Keratinocyte (primary cell): ENCODE measurements at regions not wholly inside any gene's neighbourhood (a gene's known extent, or its start where the extent isn't known, plus 50 kb on each side); places are given as distances from the start of the nearest gene placed in this dataset.

Source experiments
- DNase-seq: peaks from one replicate; pipeline ENCODE4 v3.0.0-alpha.2; 2011; ENCODE audit warnings: low read depth, missing footprints, low spot score
- FAIRE-seq: peaks from 2 replicates; lab custom pipeline; 2011; peaks lifted over from hg19 to GRCh38; lab: Jason Lieb, UNC
- H2AFZ ChIP-seq: 2 replicates; pipeline ENCODE4 v1.6.0; 2012; ENCODE audit warnings: low read length, control low read depth, inconsistent platforms; ENCODE audit not compliant: control insufficient read depth
- H3K27ac ChIP-seq: 2 replicates; pipeline ENCODE4 v1.5.1; 2011; ENCODE audit warnings: low read length; ENCODE audit not compliant: control insufficient read depth, insufficient read depth
- H3K27me3 ChIP-seq: 3 replicates; pipeline ENCODE4 v1.6.0; 2011; ENCODE audit warnings: low read length; ENCODE audit not compliant: control insufficient read depth, insufficient read depth; ENCODE audit errors: extremely low read depth
- H3K36me3 ChIP-seq, 2 experiments: 2 replicates in 1 of 2; 3 replicates in 1 of 2; pipeline ENCODE4 v1.5.1; 2011; ENCODE audit warnings: low read length in 2 of 2, mild to moderate bottlenecking in 1 of 2; ENCODE audit not compliant: control insufficient read depth in 2 of 2, insufficient read depth in 2 of 2; ENCODE audit errors: extremely low read depth in 1 of 2
- H3K4me1 ChIP-seq: 3 replicates; pipeline ENCODE4 v1.5.1; 2011; ENCODE audit warnings: low read length; ENCODE audit not compliant: control insufficient read depth, insufficient read depth; ENCODE audit errors: extremely low read depth
- H3K4me2 ChIP-seq: 3 replicates; pipeline ENCODE4 v1.6.0; 2011; ENCODE audit warnings: low read depth, low read length; ENCODE audit not compliant: control insufficient read depth, insufficient read depth; ENCODE audit errors: extremely low read depth
- H3K4me3 ChIP-seq, 3 experiments: fragments of 200-600 bp in 1 of 3; sonication (generic) in 1 of 3; 2 replicates in 2 of 3; 3 replicates in 1 of 3; pipeline ENCODE4 v1.5.1; 2011 to 2016; ENCODE audit warnings: low read length in 3 of 3, mild to moderate bottlenecking in 3 of 3, control low read depth in 2 of 3, inconsistent platforms in 1 of 3, low read depth in 1 of 3, mixed read lengths in 1 of 3, mixed run types in 1 of 3, moderate library complexity in 1 of 3; ENCODE audit not compliant: control insufficient read depth in 2 of 3, insufficient read depth in 2 of 3; ENCODE audit errors: extremely low read depth in 1 of 3
- H3K79me2 ChIP-seq: 2 replicates; pipeline ENCODE4 v1.6.0; 2012; ENCODE audit warnings: low read length; ENCODE audit not compliant: control insufficient read depth, insufficient read depth
- H3K9ac ChIP-seq: 3 replicates; pipeline ENCODE4 v1.6.0; 2011; ENCODE audit warnings: low read length; ENCODE audit not compliant: control insufficient read depth, insufficient read depth; ENCODE audit errors: extremely low read depth
- H3K9me1 ChIP-seq: 3 replicates; pipeline ENCODE4 v1.6.0; 2011; ENCODE audit warnings: low read length; ENCODE audit not compliant: control insufficient read depth, insufficient read depth; ENCODE audit errors: extremely low read depth
- H3K9me3 ChIP-seq: 2 replicates; pipeline ENCODE4 v1.5.1; 2012; ENCODE audit warnings: low read depth, low read length; ENCODE audit not compliant: control insufficient read depth
- H4K20me1 ChIP-seq: 3 replicates; pipeline ENCODE4 v1.6.0; 2011; ENCODE audit warnings: low read length; ENCODE audit not compliant: control insufficient read depth, insufficient read depth; ENCODE audit errors: extremely low read depth
- EZH2 ChIP-seq: IDR thresholded peaks from one replicate; pipeline ENCODE4 v1.6.1; 2012; ENCODE audit warnings: inconsistent platforms, mild to moderate bottlenecking, low read length, moderate library complexity
- dilution Hi-C: fragments of 300-500 bp; cut with MboI; formaldehyde crosslinking; loops from one replicate; pipeline ENCODE4 v1.7.0; 2020; ENCODE audit warnings: low sequenced_read_pairs; ENCODE audit not compliant: extremely low pct_ligation_motif_present
- TF ChIP-seq, protein P1 (sequence below), 3 experiments: IDR thresholded peaks in 1 of 3; conservative IDR thresholded peaks in 1 of 3; optimal IDR thresholded peaks in 1 of 3; 2 replicates in 2 of 3; 3 replicates in 1 of 3; pipeline versions ENCODE3 to v1.5.1; 2011; ENCODE audit warnings: low read length in 3 of 3, mild to moderate bottlenecking in 3 of 3, moderate library complexity in 2 of 3, control low read depth in 1 of 3, inconsistent platforms in 1 of 3; ENCODE audit not compliant: insufficient read depth in 2 of 3; ENCODE audit errors: extremely low read depth in 1 of 3

DNA sequence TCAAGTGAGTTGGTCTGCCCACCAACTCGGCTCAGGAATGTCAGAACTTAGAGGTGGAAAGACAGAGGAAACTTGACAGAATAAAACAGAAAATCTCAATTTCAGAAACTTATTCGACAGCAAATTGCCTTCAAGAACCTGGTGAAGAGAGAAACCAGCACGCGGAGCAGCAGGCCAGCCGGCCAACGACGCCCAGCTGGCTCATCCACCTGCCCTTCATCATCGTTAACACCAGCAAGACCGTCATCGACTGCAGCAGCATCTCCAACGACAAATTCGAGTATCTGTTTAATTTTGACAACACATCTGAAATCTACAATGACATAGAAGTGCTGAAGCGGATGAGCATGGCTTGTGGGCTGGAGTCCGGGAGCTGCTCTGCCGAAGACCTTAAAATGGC is 350.8 kb upstream of the CAMK1G start:
- H3K4me3 ChIP-seq, result no peak overlapping the region
- FAIRE-seq, result no peak
- H3K9me1 ChIP-seq, result no peaks in the 10 kb centered on the region
- H3K36me3 ChIP-seq, result no peaks in the 10 kb centered on the region
- no peaks in the 10 kb centered on the region for H3K27me3 ChIP-seq
- H2AFZ ChIP-seq, result no peak overlapping the region
- no peak overlapping the region for H3K9ac ChIP-seq
- H3K4me1 ChIP-seq, result peaks cover 16% of the 10 kb centered on the region
- H3K79me2 ChIP-seq, result no peaks in the 10 kb centered on the region
- H3K27ac ChIP-seq, result no peak overlapping the region
- TF ChIP-seq EZH2, result no peak
- TF ChIP-seq, protein P1, sequence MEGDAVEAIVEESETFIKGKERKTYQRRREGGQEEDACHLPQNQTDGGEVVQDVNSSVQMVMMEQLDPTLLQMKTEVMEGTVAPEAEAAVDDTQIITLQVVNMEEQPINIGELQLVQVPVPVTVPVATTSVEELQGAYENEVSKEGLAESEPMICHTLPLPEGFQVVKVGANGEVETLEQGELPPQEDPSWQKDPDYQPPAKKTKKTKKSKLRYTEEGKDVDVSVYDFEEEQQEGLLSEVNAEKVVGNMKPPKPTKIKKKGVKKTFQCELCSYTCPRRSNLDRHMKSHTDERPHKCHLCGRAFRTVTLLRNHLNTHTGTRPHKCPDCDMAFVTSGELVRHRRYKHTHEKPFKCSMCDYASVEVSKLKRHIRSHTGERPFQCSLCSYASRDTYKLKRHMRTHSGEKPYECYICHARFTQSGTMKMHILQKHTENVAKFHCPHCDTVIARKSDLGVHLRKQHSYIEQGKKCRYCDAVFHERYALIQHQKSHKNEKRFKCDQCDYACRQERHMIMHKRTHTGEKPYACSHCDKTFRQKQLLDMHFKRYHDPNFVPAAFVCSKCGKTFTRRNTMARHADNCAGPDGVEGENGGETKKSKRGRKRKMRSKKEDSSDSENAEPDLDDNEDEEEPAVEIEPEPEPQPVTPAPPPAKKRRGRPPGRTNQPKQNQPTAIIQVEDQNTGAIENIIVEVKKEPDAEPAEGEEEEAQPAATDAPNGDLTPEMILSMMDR (optimal IDR thresholded peaks at IDR 0.05 in 1 of 3, IDR thresholded peaks at IDR 0.05 in 1 of 3, conservative IDR thresholded peaks at IDR 0.05 in 1 of 3; ENCODE audit: extremely low read depth in 1 of 3, insufficient read depth in 2 of 3, low read length in 3 of 3), result no peak
- H4K20me1 ChIP-seq, result no peaks in the 10 kb centered on the region
- DNase-seq, result no peak
- no peak overlapping the region for H3K4me2 ChIP-seq
- peaks cover 5% of the 10 kb centered on the region for H3K9me3 ChIP-seq
- dilution Hi-C loops, result no loop called here

DNA sequence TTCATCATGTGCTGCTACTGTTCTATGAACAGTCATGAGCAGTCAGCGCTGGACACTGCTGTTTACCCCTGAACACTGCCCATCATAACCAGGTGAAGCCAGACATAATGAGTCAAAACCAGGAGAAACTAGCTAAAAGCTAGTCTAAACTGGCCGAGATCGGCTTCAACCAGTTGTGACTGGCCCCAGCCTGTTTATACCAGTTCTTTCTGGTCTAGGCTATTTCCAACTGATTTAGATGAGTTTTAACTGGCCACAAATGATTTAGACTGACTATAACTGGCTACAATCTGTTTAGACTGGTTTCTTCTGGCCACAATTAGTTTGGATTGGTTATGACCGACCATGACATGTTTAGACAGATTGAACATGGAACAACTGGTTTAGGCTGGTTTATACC is 348.3 kb upstream of the CAMK1G start:
- FAIRE-seq, result no peak
- no peak for DNase-seq
- H3K9me1 ChIP-seq, result no peaks in the 10 kb centered on the region
- H3K4me1 ChIP-seq, result peaks cover 3% of the 10 kb centered on the region
- dilution Hi-C loops, result no loop called here
- H3K4me2 ChIP-seq, result no peak overlapping the region
- H2AFZ ChIP-seq, result no peak overlapping the region
- no peaks in the 10 kb centered on the region for H3K27me3 ChIP-seq
- no peak overlapping the region for H3K9ac ChIP-seq
- no peaks in the 10 kb centered on the region for H3K36me3 ChIP-seq
- H3K79me2 ChIP-seq, result no peaks in the 10 kb centered on the region
- H3K27ac ChIP-seq, result no peak overlapping the region
- no peak overlapping the region for H3K4me3 ChIP-seq
- peaks cover 5% of the 10 kb centered on the region for H3K9me3 ChIP-seq
- no peak for TF ChIP-seq EZH2
- TF ChIP-seq, protein P1 (optimal IDR thresholded peaks at IDR 0.05 in 1 of 3, IDR thresholded peaks at IDR 0.05 in 1 of 3, conservative IDR thresholded peaks at IDR 0.05 in 1 of 3; ENCODE audit: extremely low read depth in 1 of 3, insufficient read depth in 2 of 3, low read length in 3 of 3), result no peak
- no peaks in the 10 kb centered on the region for H4K20me1 ChIP-seq
